HG02623 (cell line): ENCODE measurements at regions not wholly inside any gene's neighbourhood (a gene's known extent, or its start where the extent isn't known, plus 50 kb on each side); places are given as distances from the start of the nearest gene placed in this dataset.
"Not testable (repeated sequence)": the region's sequence is repeated elsewhere in the genome, so short reads cannot be mapped to it uniquely, and the experiment has no call there.

Source experiments
- ATAC-seq: cut with Tn5 transposase; IDR thresholded peaks from one replicate; pipeline ENCODE4 v1.9.1; 2021; ENCODE audit warnings: moderate library complexity; ENCODE audit not compliant: unreplicated experiment

- no peak for ATAC-seq
Observed at GRCh38 chr16:80263181-80263823, 277.5 kb upstream of the DYNLRB2 start.

- no peak for ATAC-seq
Observed at GRCh38 chr16:80260906-80261311, 279.9 kb upstream of the DYNLRB2 start.

GRCh38 chr16:80259290-80259805, 281.4 kb upstream of the DYNLRB2 start:
- no peak for ATAC-seq

- no peak for ATAC-seq
Observed at GRCh38 chr16:80258407-80258806, 282.4 kb upstream of the DYNLRB2 start.

GRCh38 chr16:80254970-80255369, 285.8 kb upstream of the DYNLRB2 start:
- no peak for ATAC-seq

GRCh38 chr16:80253741-80254140, 287.1 kb upstream of the DYNLRB2 start:
- ATAC-seq, result no peak

- ATAC-seq, result no peak
Observed at GRCh38 chr16:80250381-80250780, 290.4 kb upstream of the DYNLRB2 start.

- ATAC-seq, result not testable (repeated sequence)
Observed at GRCh38 chr16:80243303-80243702, 297.5 kb upstream of the DYNLRB2 start.

GRCh38 chr16:80242279-80242678, 298.5 kb upstream of the DYNLRB2 start:
- ATAC-seq, result not testable (repeated sequence)

GRCh38 chr16:80233097-80233835, 307.5 kb upstream of the DYNLRB2 start:
- no peak for ATAC-seq

GRCh38 chr16:80231888-80232287, 308.9 kb upstream of the DYNLRB2 start:
- ATAC-seq, result peak; percentile 79

- ATAC-seq, result no peak
Observed at GRCh38 chr16:80231121-80231520, 309.7 kb upstream of the DYNLRB2 start.

GRCh38 chr16:80230328-80231120, 310.3 kb upstream of the DYNLRB2 start:
- no peak for ATAC-seq

GRCh38 chr16:80226499-80226898, 314.3 kb upstream of the DYNLRB2 start:
- no peak for ATAC-seq

- no peak for ATAC-seq
Observed at GRCh38 chr16:80210787-80211186, 330.0 kb upstream of the DYNLRB2 start.

- no peak for ATAC-seq
Observed at GRCh38 chr16:80208743-80209142, 332.1 kb upstream of the DYNLRB2 start.

- no peak for ATAC-seq
Observed at GRCh38 chr16:80208015-80208414, 332.8 kb upstream of the DYNLRB2 start.

GRCh38 chr16:80203821-80204220, 337.0 kb upstream of the DYNLRB2 start:
- ATAC-seq, result no peak

- no peak for ATAC-seq
Observed at GRCh38 chr16:80202831-80203413, 337.9 kb upstream of the DYNLRB2 start.

GRCh38 chr16:80200079-80200478, 340.7 kb upstream of the DYNLRB2 start:
- no peak for ATAC-seq

GRCh38 chr16:80199614-80200013, 341.2 kb upstream of the DYNLRB2 start:
- ATAC-seq, result no peak
